CD4-positive, alpha-beta T cell treated with Interleukin-4 for 4 hours (primary cell): ENCODE measurements at regions not wholly inside any gene's neighbourhood (a gene's known extent, or its start where the extent isn't known, plus 50 kb on each side); places are given as distances from the start of the nearest gene placed in this dataset.
"Not testable (repeated sequence)": the region's sequence is repeated elsewhere in the genome, so short reads cannot be mapped to it uniquely, and the experiment has no call there.

ENCODE experiments used
- DNase-seq: peaks from one replicate; pipeline ENCODE4 v3.0.0-alpha.2; 2020

- no peak for DNase-seq
Observed at GRCh38 chr5:67732471-67732870, 483.1 kb upstream of the PIK3R1 start.

GRCh38 chr5:67731886-67732285 is 483.7 kb upstream of the PIK3R1 start:
- no peak for DNase-seq

GRCh38 chr5:67730917-67731474 is 484.6 kb upstream of the PIK3R1 start:
- DNase-seq: no peak

- no peak for DNase-seq
Observed at GRCh38 chr5:67728326-67728890, 487.1 kb upstream of the PIK3R1 start.

GRCh38 chr5:67725604-67726003 is 490.0 kb upstream of the PIK3R1 start:
- DNase-seq: no peak

- no peak for DNase-seq
Observed at GRCh38 chr5:67724412-67725135, 491.0 kb upstream of the PIK3R1 start.

- no peak for DNase-seq
Observed at GRCh38 chr5:67723873-67724272, 491.7 kb upstream of the PIK3R1 start.

- not testable (repeated sequence) for DNase-seq
Observed at GRCh38 chr5:67722582-67722981, 493.0 kb upstream of the PIK3R1 start.

GRCh38 chr5:67720162-67720772 is 495.3 kb upstream of the PIK3R1 start:
- DNase-seq: no peak

- DNase-seq: no peak
Observed at GRCh38 chr5:67702008-67702407, 505.4 kb upstream of the CD180 start.

- DNase-seq: no peak
Observed at GRCh38 chr5:67699560-67699959, 503.0 kb upstream of the CD180 start.

GRCh38 chr5:67696446-67696845 is 499.8 kb upstream of the CD180 start:
- DNase-seq: no peak

GRCh38 chr5:67695369-67695768 is 498.8 kb upstream of the CD180 start:
- no peak for DNase-seq

- no peak for DNase-seq
Observed at GRCh38 chr5:67694810-67695191, 498.2 kb upstream of the CD180 start.

- no peak for DNase-seq
Observed at GRCh38 chr5:67693956-67694809, 497.6 kb upstream of the CD180 start.

- DNase-seq: no peak
Observed at GRCh38 chr5:67686746-67687145, 490.1 kb upstream of the CD180 start.

- DNase-seq: no peak
Observed at GRCh38 chr5:67681703-67682102, 485.1 kb upstream of the CD180 start.

GRCh38 chr5:67680099-67680498 is 483.5 kb upstream of the CD180 start:
- DNase-seq: no peak

- DNase-seq: no peak
Observed at GRCh38 chr5:67679184-67679841, 482.7 kb upstream of the CD180 start.

GRCh38 chr5:67678594-67678993 is 482.0 kb upstream of the CD180 start:
- no peak for DNase-seq

GRCh38 chr5:67677422-67677970 is 480.9 kb upstream of the CD180 start:
- DNase-seq: no peak

GRCh38 chr5:67676863-67677262 is 480.3 kb upstream of the CD180 start:
- no peak for DNase-seq
